ENCODE measurements at regions not wholly inside any gene's neighbourhood (a gene's known extent, or its start where the extent isn't known, plus 50 kb on each side); places are given as distances from the start of the nearest gene placed in this dataset.

DNA sequence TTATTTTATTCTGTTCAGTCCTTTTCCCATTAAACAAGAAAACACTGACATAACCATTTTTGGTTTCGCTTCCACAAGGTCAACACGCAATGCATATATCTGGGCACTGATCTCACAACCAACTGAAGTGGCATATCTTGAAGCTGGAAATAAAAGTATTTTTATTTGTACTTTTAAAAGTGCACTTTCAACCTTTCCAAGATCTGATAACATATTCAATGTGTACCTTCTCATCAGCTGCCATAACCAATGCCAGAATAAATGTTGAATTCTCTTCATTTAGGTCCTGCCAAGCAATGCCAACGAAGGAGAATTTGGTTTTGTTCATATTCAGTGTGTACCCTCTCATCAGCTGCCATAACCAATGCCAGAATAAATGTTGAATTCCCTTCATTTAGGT, 148.9 kb upstream of the CEP126 start:
- no peaks in the 10 kb centered on the region for H3K36me3 ChIP-seq
- no peak overlapping the region for H3K4me3 ChIP-seq
- H3K4me1 ChIP-seq, result no peaks in the 10 kb centered on the region
- no peak for TF ChIP-seq POLR2A (IDR thresholded peaks at IDR 0.05; ENCODE audit: low read depth)
- TF ChIP-seq POLR2AphosphoS5 (IDR thresholded peaks at IDR 0.05), result no peak
- TF ChIP-seq, protein P1, sequence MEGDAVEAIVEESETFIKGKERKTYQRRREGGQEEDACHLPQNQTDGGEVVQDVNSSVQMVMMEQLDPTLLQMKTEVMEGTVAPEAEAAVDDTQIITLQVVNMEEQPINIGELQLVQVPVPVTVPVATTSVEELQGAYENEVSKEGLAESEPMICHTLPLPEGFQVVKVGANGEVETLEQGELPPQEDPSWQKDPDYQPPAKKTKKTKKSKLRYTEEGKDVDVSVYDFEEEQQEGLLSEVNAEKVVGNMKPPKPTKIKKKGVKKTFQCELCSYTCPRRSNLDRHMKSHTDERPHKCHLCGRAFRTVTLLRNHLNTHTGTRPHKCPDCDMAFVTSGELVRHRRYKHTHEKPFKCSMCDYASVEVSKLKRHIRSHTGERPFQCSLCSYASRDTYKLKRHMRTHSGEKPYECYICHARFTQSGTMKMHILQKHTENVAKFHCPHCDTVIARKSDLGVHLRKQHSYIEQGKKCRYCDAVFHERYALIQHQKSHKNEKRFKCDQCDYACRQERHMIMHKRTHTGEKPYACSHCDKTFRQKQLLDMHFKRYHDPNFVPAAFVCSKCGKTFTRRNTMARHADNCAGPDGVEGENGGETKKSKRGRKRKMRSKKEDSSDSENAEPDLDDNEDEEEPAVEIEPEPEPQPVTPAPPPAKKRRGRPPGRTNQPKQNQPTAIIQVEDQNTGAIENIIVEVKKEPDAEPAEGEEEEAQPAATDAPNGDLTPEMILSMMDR (IDR thresholded peaks at IDR 0.05), result no peak
- no peak for TF ChIP-seq EP300 (IDR thresholded peaks at IDR 0.05)
- intact Hi-C loops (cut with DNase I), result no loop called here
- H3K27me3 ChIP-seq, result no peaks in the 10 kb centered on the region
- no peak for DNase-seq (ENCODE audit: extremely low spot score)
- peaks cover 0 to 9% (median 8%) of the 10 kb centered on the region in 4 donors for H3K9me3 ChIP-seq
- 56% methylated on average over 3 of the region's 3 CpGs for WGBS
- no peak overlapping the region for H3K27ac ChIP-seq (replicated peaks in 1 of 4)

DNA sequence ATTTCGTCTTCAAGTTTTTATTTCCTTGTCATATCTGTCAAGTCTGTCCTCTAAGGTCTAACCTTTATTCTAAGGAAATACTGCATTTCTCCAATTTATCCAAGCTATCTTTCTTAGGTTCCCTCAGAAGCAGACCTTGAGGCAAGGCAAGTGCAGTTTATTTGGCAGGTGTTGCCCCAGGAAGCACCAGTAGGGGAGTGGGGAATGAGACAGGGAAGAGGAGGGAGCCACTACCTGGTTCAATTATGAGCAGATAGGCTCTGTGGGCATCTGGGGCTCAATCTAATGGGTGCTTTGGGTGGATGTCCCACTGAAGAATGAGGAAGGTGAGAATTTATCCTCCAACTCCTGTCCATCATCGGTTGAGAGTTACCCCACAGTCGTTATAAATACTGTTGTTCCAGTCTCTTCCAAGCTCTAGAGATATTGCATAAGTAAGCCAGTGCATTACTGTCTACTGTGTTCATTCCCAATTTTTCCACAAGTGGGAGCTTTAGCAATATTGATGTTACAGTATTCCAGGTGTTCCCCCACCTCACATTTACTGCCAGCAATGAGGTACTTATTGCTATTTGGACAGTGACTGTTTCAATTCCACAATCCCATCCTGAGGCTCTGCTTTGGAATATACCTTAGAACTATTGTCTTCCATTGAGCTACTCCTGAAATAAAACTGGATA, 154.9 kb upstream of the CEP126 start:
- intact Hi-C loops (cut with DNase I), result no loop called here
- H3K27me3 ChIP-seq, result no peaks in the 10 kb centered on the region
- no peaks in the 10 kb centered on the region for H3K36me3 ChIP-seq
- WGBS, result 84% methylated on average over 3 of the region's 3 CpGs
- TF ChIP-seq POLR2AphosphoS5 (IDR thresholded peaks at IDR 0.05) (no peak), EP300 (IDR thresholded peaks at IDR 0.05) (no peak), POLR2A (IDR thresholded peaks at IDR 0.05; ENCODE audit: low read depth) (no peak)
- TF ChIP-seq, protein P1 (IDR thresholded peaks at IDR 0.05), result peak in 1 of 3 experiments; percentile 14
- no peaks in the 10 kb centered on the region for H3K4me1 ChIP-seq
- no peak overlapping the region for H3K4me3 ChIP-seq
- DNase-seq (ENCODE audit: extremely low spot score), result no peak
- no peak overlapping the region for H3K27ac ChIP-seq (replicated peaks in 1 of 4)
- no peaks in the 10 kb centered on the region for H3K9me3 ChIP-seq

DNA sequence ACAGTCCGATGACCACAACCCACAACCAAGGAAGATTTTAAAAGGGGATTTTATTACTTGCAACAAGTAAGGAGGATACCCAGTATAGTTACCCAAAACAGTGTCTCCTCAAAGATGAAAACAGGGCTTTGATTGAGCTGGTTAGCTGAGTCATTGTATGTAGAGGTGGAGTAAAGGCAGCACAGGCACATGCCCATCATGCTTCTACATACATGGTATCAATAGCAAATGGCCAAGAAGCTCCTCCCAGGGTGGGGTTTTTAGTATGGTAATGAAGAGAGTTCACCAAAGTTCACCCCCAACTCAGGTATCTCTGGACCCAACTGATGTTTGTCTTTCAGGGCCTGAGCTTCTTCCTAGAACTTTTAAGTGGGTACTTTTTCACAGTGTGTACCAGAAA, 157.1 kb upstream of the CEP126 start:
- intact Hi-C loops (cut with DNase I), result no loop called here
- H3K36me3 ChIP-seq, result no peaks in the 10 kb centered on the region
- no peaks in the 10 kb centered on the region for H3K27me3 ChIP-seq
- H3K4me1 ChIP-seq, result no peaks in the 10 kb centered on the region
- WGBS, result 89% methylated on average over 1 of the region's 1 CpG
- no peak overlapping the region for H3K27ac ChIP-seq (replicated peaks in 1 of 4)
- DNase-seq (ENCODE audit: extremely low spot score), result no peak
- no peak overlapping the region for H3K4me3 ChIP-seq
- TF ChIP-seq, protein P1 (IDR thresholded peaks at IDR 0.05), result no peak
- no peak for TF ChIP-seq EP300 (IDR thresholded peaks at IDR 0.05)
- TF ChIP-seq POLR2AphosphoS5 (IDR thresholded peaks at IDR 0.05), result no peak
- no peak for TF ChIP-seq POLR2A (IDR thresholded peaks at IDR 0.05; ENCODE audit: low read depth)
- H3K9me3 ChIP-seq, result no peaks in the 10 kb centered on the region

DNA sequence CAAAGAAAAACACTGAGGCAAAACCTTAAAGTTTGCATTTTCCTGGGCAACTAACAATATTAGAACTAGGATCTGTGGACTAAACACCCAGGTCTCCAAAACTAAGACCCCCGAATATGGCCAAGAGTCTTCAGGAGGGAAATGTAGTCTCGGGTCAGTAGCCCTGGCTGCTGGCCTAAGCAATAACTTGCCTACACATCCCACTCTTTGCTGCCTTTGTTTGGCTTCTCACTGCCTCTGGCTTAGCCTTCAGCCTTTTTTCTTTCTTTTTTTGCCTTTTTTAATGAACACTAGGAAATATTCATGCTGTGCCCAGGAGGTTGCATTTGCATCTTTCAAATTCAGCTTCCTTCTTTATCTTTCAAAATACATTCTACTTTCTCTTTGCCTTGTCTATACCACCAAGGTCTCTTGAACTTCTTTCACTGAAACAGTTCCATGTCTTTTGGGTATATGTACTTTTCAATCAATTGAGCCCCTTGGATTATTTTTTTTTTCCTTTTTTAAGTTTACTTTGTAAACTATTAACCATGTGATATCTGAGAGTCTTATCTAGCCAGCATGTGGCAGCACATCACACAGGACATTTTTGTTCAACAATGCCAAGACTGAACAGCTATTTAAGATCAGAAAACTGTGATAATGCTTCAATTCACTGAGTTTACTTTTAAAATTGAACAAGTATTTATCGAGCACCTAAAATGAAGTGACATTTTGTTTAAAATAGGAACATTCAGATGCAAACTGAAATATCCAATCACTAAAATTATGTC, 165.0 kb upstream of the TRPC6 start:
- intact Hi-C loops (cut with DNase I), result no loop called here
- WGBS, result 61% methylated on average over 3 of the region's 3 CpGs
- Histone ChIP-seq H3K27ac (replicated peaks in 1 of 4) (no peak overlapping the region), H3K9me3 (no peaks in the 10 kb centered on the region), H3K36me3 (no peaks in the 10 kb centered on the region), H3K4me3 (no peak overlapping the region), H3K4me1 (no peaks in the 10 kb centered on the region), H3K27me3 (no peaks in the 10 kb centered on the region)
- no peak for DNase-seq (ENCODE audit: extremely low spot score)
- TF ChIP-seq POLR2A (IDR thresholded peaks at IDR 0.05; ENCODE audit: low read depth), result no peak
- TF ChIP-seq, protein P1 (IDR thresholded peaks at IDR 0.05), result no peak
- no peak for TF ChIP-seq EP300 (IDR thresholded peaks at IDR 0.05)
- no peak for TF ChIP-seq POLR2AphosphoS5 (IDR thresholded peaks at IDR 0.05)
